HK-2 (cell line): ENCODE measurements at regions not wholly inside any gene's neighbourhood (a gene's known extent, or its start where the extent isn't known, plus 50 kb on each side); places are given as distances from the start of the nearest gene placed in this dataset.
A peak's percentile ranks its signal among the peaks of the same experiment; 100 is the strongest.
"Not testable (repeated sequence)": the region's sequence is repeated elsewhere in the genome, so short reads cannot be mapped to it uniquely, and the experiment has no call there.

ENCODE experiments used
- DNase-seq: peaks from one replicate; pipeline ENCODE4 v3.0.0-alpha.2; 2018; ENCODE audit not compliant: unreplicated experiment

DNA sequence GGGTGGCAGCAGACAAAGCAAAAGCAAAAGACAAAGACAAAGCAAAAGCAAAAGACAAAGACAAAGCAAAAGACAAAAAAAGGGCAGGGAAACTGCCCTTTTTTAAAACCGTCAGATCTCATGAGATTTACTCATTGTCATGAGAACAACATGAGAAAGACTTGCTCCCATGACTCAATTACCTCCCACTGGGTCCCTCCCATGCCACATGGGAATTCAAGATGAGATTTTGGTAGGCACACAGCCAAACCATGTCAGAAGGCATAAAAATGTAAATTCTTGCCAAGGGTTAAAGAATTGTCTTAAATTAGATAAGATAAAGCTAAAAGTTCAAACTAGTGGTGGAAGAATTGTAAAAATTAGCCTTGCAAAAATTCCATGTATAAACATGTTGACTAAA is 419.7 kb downstream of the TRAM1L1 start:
- no peak for DNase-seq

DNA sequence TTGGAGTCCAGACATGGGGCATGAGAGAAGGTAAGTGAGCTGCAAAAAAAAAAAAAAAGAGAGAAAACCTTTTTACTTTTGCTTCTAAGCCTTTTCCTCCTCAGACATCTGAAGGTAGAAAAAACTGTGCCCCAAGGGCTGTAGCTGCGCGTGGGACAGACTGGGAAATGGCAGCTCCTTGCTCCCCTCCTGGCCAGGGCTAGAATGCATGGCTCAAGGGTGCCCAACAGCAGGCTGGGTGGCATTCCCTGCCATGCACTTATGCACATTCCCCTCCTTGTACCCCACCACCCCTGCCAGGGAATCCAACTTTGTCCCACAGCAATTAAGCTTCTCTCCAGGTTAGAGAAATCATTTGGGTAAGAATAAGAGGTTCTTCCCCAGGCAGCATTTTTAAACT is 421.2 kb downstream of the TRAM1L1 start:
- DNase-seq: no peak

DNA sequence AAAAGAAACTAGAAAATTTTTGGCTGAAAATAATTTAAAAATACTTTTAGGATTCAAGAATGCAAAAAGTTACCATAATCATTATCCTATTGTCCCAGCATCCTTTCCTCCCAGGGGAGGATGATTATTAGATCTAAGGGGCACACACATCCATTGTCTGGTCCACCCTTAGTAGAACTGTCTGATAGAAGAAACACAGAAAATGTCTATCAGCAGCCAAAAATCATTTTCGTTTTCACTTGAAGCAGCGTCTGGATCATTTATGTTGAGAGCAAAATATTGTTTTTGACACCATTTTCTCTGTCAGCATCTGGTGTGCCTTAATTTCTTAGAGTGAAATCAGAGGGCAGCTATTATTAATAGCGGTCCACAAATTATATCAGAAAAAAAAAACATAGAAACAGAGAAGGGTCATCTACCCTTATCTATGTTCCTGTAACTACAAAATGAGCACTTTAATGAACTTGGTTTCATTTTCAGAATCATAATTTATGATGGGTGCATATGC is 446.3 kb downstream of the TRAM1L1 start:
- DNase-seq: no peak

DNA sequence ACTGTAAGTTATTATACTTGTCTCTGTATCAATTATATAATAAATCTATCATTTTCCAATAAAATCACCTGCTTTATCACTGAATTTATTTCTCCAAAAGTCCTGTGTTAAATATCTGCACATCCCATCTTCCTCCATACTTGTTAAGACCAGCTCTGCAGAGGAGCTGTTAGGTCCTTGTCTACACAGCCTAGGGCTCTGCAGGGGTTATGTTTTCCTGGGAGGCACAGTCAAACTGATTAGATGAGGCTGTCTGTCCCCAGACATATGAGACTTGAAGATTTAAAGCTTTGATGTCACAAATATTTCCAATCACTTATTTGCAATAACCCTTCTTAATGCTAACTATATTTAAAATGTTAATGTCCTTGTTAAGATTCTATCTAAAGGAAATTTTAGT is 446.8 kb downstream of the TRAM1L1 start:
- no peak for DNase-seq

DNA sequence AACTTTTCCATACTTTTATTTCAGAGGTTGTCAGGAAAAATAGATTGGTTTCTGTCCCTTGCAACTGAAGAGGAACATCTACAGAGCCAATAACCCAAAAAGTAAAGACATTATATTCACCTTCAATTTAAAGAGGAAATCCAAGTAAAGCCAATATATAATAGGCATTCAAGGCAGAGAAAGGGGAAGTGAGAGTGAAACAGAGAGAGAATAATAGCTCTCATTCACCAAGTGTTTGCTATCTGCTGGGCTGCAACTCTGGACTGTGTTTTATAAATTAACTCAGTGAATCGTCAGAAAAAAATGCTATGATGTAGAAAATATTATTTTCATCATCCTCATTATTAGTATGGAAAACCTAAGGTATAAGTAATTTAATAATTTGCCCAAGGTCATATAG is 448.5 kb downstream of the TRAM1L1 start:
- no peak for DNase-seq

DNA sequence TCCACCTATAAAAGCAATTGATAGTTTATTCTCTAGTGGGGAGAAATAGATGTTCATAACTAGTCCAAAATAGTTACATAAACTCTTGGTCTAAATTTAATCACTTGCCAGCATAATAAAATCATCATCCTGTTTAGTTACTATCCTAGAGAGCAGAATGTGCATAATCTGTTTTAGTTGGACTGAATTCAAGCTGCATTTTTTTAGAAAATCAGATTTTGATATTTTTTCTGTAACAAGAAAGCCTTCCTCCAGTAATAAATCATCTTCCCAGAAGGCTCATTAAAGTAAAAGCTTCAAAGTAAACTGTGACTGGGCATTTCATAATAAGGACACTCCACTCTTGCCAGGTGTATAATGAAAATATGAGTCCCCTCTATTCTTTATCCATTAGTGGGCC is 453.1 kb downstream of the TRAM1L1 start:
- no peak for DNase-seq

DNA sequence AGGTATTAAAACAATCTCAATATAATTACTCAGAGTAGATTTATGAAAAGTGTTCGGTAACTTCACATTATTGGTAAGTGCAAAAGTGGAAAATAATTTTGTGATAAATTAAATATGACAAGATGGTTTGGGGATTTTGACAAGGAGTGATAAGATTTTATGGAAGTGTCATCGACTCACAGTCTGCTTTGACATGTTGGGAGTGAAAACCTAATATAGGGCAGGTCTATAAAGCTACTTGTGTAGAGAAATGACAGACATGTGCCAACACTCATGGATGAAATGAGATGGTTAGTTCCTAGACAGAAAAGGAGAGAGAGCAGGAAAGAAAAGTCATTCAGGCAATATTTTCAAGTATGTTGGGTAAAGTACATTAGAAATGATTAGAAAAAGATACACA is 456.8 kb downstream of the TRAM1L1 start:
- DNase-seq: no peak

DNA sequence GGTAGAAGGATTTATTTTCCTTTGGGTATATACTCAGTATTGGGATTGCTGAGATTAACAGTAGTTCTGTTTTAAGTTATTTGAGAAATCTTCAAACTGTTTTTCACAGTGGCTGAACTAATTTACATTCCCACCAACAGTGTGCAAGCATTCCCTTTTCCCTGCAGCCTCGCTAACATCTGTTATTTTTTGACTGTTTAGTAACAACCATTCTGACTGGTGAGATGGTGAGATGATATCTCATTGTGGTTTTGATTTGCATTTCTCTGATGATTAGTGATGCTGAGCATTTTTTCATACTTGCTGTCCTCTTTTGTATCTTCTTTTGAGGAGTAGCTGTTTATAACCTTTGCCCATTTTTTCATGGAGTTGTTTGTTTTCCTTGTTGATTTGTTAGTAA is 457.8 kb downstream of the TRAM1L1 start:
- no peak for DNase-seq

DNA sequence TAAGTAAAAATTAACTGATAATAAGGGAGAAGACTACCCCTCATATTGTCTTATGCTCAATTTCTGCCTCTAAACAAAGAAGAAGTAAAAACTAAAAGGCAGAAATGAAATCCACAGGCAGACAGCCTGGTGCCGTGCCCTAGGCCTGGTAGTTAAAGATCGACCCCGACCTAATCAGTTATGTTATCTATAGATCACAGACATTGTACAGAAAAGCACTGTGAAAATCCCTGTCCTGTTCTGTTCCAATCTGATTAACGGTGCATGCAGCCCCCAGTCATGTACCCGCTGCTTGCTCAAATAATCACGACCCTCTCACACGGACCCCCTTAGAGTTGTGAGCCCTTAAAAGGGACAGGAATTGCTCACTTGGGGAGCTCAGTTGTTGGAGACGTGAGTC is 465.9 kb downstream of the TRAM1L1 start:
- not testable (repeated sequence) for DNase-seq

DNA sequence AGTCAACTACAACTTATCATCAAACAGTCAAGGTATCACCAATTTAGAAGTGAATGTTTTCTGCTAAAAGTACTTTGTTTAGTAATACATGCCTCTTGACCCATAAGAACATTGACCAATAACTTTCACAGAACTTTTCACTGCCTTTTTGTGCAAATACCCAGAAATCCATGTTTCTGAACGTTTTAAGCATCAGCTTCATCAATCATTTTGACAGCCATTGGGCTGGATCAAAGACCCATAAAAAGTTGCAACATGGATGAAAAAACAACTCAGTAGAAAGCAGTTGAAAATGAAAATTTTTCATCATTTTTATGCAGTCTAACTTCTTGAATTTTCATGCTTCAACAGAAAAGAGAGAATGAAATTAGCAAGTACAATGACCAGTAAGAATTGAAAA is 466.7 kb downstream of the TRAM1L1 start:
- no peak for DNase-seq

DNA sequence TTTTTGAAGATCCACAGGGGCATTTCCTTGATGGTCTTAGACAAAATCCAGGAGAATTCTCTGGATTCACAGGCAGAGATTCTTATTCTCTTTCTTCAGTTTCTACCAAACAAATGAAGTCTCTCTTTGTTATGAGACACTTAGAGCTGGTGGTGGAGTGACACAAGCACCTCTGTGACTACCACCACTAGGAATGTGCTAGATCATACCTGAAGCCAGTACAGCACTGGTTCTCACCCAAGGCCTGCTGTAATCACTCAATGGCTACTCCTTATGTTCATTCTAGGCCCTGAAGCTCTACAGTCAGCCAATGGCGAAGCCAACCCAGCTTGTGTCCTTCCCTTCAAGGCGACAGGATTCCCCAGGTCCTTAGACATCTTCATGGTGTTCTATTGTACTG is 482.3 kb downstream of the TRAM1L1 start:
- peak; percentile 10 for DNase-seq

DNA sequence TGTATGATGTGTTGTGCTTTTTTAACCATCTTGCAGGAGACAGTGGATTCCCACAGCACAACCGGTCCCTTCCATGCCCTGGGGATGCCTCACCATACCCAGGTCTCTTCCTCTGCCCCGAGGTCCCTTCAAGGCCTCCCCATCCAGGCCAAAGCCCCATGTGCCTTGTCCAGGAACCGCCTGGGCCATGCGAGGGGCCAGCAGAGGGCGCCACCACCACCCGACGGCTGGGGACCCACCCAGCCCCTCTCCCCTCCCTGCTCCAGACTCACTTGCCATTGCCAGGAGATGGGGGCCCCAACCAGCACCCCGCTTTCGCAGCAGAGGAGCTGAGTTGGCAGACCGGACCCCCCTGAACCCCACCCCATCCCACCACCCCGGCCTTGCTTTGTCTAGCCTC is 485.5 kb downstream of the TRAM1L1 start:
- DNase-seq: no peak

DNA sequence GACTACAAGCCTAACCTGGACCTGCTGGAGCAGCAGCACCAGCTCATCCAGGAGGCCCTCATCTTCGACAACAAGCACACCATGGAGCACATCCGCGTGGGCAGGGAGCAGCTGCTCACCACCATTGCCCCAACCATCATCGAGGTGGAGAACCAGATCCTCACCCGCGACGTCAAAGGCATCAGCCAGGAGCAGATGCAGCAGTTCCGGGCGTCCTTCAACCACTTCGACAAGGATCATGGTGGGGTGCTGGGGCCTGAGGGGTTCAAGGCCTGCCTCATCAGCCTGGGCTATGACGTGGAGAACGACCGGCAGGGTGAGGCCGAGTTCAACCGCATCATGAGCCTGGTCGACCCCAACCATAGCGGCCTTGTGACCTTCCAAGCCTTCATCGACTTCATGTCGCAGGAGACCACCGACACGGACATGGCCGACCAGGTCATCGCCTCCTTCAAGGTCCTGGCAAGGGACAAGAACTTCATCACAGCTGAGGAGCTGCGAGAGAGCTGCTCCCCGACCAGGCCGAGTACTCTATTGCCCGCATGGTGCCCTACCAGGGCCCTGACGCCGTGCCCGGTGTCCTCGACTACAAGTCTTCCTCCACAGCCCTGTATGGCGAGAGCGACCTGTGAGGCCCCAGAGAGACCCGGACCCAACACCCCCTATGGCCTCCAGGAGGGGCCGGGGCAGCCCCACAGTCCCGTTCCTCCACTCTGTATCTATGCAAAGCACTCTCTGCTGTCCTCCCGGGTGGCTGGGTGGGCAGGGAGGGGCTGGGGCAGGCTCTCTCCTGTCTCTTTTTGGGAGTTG is 486.2 kb downstream of the TRAM1L1 start:
- DNase-seq: no peak

DNA sequence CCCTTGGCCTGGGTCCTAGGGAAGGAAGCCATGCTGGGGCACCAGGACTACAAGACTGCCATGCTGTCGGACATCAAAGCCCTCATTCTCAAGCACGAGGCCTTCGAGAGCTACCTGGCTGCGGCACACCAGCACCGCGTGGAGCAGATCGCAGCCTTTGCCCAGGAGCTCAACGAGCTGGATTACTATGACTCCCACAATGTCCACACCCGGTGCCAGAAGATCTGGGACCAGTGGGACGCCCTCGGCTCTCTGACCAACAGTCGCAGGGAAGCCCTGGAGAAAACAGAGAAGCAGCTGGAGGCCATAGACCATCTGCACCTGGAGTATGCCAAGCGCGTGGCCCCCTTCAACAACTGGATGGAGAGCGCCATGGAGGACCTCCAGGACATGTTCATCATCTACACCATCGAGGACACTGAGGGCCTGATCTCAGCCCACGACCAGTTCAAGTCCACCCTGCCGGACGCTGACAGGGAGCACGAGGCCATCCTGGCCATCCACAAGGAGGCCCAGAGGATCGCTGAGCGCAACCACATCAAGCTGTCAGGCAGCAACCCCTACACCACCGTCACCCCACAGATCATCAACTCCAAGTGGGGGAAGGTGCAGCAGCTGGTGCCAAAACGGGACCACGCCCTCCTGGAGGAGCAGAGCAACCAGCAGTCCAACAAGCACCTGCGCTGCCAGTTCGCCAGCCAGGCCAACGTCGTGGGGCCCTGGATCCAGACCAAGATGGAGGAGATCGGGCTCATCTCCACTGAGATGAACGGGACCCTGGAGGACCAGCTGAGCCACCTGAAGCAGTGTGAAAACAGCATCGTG is 487.0 kb downstream of the TRAM1L1 start:
- DNase-seq: no peak

DNA sequence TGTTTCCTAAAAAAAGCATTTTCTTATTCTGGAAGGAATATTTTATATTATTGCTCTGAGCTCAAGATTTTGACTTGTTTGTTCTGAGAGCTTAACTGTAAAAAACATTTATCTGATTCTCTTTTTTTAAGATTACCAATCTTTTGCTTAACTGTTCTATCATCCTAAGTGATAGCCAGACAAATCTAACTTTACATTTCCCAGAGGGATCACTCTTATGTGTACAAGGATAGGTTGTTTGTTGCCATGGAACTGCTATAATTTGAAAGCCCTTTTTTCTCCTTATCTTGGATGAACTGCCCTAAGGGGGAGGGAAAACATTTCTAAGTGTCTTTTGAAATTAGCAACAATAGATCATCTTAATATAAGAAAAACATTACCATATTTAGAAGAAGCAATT is 494.7 kb downstream of the TRAM1L1 start:
- DNase-seq: no peak

DNA sequence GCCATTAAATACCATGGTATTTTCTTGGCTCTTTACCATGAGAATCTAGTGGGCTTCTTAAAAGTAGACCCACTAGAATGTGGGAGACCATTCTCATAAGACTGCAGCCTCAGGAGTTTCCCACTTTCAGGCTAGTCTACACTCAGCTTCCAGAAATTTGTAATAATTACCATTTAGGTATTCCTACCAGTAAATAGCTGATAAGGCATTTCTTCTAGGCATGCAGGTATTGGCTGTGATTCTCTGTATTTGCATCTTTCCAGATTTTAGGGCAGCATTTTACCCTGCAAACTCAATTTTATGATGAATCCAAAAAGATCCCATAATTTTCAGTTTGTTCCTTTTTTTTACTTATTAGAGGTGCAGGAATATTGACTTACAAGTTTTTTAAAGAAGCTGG is 496.6 kb downstream of the TRAM1L1 start:
- DNase-seq: no peak

DNA sequence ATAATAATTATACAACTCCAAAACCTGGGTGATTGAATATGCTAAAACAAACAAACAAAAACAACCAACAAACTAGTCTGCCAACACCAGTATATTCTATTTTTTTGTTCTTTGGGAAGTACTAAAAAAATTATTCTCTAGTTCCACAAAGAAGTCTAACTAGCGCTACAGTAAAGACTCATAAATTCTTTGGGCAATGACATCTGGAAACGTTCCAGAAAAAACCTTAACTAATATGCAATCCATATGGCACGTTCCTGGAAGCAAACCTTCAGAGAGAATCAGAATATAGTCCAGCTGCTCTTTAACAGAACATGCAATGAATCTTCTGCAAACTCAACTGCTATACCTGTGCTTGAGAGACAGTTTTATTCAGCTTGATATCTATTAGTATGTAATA is 500.1 kb downstream of the TRAM1L1 start:
- no peak for DNase-seq

DNA sequence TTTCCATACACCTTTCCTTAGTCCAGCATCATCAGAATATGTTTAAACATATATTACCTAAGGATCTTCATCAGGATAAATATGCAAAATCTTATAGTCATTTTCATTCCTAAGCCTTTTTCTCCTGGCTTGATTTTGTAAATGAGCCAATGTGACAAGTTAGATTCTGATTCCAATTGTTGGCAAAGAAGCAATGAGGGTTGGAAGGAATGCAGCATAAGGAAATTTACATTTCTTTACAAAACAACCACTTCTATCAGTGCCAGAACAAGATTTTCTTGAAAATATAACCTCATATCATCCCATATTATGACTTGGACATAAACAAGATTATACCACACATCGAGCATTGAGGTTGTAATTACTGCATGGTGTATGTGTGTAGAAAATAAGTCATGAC is 508.1 kb downstream of the TRAM1L1 start:
- no peak for DNase-seq

DNA sequence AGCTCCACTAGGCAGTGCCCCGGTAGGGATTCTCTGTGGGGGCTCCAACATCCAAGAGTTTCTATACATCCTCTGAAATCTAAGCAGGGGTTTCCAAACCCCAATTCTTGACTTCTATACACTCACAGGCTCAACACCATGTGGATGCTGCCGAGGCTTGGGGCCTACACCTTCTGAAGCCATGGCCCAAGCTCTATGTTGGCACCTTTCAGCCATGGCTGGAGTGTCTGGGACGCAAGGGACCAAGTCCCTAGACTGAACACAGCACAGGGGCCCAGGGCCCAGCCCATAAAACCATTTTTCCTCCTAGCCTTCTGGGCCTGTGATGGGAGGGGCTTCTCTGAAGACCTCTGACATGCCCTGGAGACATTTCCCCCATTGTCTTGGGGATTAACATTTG is 511.8 kb downstream of the TRAM1L1 start:
- no peak for DNase-seq

DNA sequence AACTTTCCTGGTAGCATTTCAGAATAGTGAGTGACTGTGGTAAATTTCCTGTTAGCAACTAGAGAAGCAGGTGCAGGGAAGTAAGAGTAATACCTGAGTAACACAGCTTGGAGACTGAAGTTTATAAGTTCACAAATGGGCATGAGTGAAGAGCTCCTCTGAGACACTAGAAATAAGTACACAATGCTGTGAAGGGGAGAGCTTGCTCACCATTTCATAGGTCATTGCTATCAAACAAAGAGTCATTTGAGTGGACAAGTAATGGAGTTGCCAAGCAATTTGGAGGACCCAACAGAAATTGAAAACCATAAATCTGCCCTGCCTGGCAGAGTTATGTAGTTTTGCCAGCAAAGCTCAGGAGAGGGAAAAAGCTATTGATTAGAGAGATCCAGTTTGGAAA is 523.6 kb downstream of the TRAM1L1 start:
- DNase-seq: no peak

DNA sequence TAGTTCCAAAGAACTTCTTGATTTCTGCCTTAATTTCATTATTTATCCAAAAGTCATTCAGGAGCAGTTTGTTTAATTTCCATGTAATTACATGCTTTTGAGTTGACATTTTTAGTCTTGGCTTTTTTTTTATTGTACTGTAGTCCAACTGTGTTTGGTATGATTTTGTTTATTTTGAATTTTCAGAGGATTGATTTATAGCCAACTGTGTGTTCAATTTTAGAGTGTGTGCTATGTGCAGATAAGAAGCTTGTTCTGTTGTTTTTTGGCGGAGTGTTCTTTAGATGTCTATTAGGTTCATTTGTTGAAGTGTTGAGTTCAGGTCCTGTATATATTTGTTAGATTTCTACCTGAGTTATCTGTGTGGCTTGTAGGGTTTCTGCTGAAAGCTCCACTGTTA is 533.6 kb downstream of the TRAM1L1 start:
- no peak for DNase-seq

DNA sequence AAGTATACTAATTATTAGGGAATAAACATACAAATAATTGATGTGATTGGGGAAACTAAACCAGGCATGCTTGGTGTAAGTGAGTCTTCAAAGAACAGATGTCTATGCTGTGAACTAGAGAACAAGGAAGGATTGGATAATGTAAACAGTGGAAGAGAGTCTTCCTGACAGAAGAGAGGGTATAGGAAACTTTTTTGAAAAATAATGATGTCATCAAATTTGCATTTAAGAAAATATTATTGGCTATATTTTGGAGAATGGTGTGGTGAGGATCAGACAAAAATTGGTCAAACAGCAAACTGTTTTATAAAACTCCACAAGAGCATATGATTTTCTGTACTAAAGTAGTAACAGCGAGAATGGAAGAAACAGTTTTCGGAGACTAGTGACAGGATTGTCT is 537.7 kb downstream of the TRAM1L1 start:
- no peak for DNase-seq

DNA sequence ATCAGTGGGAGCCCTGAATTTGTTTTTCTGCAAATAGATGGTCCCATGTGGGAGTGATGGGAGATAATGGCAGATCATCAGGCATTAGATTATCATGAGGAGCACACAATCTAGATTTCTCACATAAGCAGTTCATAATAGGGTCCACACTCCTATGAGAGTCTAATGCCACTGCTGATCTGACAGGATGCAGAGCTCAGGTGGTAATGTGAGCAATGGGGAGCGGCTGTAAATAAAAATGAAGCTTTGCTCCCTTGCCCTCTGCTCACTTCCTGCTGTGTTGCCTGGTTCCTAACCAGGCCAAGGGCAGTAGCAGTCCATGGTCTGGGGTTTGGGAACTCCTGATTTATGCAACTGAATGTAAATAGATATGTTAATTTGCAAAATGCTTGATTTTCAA is 538.6 kb downstream of the TRAM1L1 start:
- no peak for DNase-seq
